SK-N-MC (cell line): ENCODE measurements at regions not wholly inside any gene's neighbourhood (a gene's known extent, or its start where the extent isn't known, plus 50 kb on each side); places are given as distances from the start of the nearest gene placed in this dataset.

Source experiments
- EZH2 ChIP-seq: fragments of 200-600 bp; sonication (generic); IDR thresholded peaks from one replicate; pipeline ENCODE4 v1.6.1; 2017; ENCODE audit warnings: antibody characterized with exemption
- FOXP2 ChIP-seq: optimal IDR thresholded peaks from 2 replicates; pipeline ENCODE3; 2011; ENCODE audit warnings: mild to moderate bottlenecking, moderate library complexity; ENCODE audit not compliant: insufficient read depth; ENCODE audit errors: extremely low read length, control extremely low read depth
- POLR2AphosphoS5 ChIP-seq: IDR thresholded peaks from 2 replicates; pipeline ENCODE4 v1.6.1; 2012; ENCODE audit warnings: mild to moderate bottlenecking, low read depth, low read length, borderline replicate concordance

DNA sequence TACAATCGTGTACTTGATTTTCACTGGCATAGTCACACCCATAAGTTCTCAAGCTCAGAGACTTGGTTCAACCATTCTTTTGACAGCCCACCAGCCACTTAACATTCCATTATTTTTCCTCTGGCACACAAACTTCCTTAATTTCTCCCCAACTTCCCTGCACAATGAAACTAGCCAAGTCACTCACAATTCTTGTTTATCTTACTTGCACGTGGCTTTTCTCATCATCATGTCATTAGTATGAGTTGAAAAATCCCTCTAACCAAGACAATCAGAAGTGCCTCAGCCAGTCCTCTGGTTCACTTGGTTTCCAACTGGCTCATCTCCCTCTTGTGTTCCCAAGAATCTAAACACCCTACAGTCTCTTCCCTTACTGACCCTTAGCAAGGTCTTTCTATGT, 110.5 kb upstream of the PTPRG start:
- TF ChIP-seq EZH2, result no peak
- no peak for TF ChIP-seq POLR2AphosphoS5
- no peak for TF ChIP-seq FOXP2
